ENCODE measurements at regions not wholly inside any gene's neighbourhood (a gene's known extent, or its start where the extent isn't known, plus 50 kb on each side); places are given as distances from the start of the nearest gene placed in this dataset.
A peak's percentile ranks its signal among the peaks of the same experiment; 100 is the strongest.

- no peak for DNase-seq (ENCODE audit: low read depth in 2 of 2)
These were observed 265.2 kb downstream of the SYK start for GRCh38 chr9:91066856-91067255.

- no peak for DNase-seq (ENCODE audit: low read depth in 2 of 2)
These were observed 265.8 kb downstream of the SYK start for GRCh38 chr9:91067306-91067860.

DNA sequence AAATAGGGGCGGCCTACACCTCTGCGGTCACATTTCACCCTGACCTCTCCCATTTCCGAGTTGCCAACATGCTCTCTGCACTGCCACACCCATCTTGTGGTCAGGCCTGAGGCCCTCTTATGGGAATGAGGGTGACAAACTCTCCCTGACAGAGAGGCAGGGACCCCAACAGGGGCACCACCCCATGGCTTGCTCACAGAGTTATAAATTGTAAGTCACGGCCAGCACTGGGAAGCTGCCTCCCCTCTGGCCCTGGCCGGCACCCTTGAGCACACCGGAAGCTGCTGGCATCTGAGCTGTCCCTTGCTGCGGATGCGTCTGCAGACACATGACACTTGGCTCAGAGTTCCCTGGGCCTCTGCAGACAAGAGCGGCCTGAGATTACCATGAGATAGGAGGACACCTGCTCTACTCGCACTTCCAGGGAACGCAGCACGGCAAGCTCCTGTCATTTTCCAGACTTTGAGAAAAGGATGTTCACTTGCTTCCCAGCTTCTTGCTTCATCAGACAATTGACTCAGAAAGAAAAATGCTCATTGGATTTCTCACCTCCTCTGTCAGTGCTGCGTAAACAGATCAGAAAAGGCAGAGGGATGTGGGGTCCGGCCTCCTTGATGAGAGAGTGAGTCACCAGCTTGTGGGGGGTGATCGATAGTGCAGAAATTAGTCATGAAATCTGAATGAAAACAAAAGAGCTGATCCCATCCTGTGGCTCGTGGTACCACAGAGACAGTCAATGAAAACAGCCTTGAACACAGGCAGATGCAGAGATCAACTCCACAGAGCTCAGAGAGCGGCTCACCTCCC, 269.8 kb downstream of the SYK start:
- DNase-seq (ENCODE audit: low read depth in 2 of 2) = peak; percentile 74 to 77

DNA sequence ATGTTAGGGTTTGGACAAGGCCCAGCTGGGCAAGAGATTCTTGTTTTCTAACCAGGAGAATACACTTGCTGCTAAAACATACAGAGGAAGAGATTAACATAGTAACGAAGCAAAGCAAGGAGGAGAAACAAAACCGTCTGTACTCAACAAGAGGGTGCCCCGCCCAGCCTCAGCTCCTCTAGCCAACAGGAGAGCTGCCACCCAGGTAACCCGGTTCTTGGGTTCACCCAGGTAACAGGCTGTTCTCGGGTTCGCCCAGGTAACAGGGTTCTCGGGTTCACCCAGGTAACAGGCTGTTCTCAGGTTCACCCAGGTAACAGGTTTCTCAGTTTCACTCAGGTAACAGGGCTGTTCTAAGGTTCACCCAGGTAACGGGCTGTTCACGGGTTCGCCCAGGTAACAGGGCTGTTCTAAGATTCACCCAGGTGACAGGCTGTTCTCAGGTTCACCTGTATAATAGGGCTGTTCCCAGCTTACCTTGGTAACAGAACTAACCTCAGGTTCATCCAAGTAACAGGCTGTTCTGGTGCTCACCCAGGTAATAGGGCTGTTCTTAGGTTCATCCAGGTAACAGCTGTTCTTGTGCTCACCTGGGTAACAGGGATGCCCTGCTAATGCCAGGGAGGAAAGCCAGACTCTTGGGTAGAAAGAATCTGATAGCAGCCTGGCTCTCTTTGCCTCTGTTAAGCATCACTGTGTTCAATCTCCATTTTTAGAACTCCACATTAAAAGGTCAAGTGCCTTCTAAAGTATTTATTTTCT, 271.6 kb downstream of the SYK start:
- DNase-seq (ENCODE audit: low read depth in 2 of 2) = no peak

- no peak for DNase-seq (ENCODE audit: low read depth in 2 of 2)
These were observed 272.5 kb downstream of the SYK start for GRCh38 chr9:91073811-91074771.

GRCh38 chr9:91074866-91075265, 273.2 kb downstream of the SYK start:
- no peak for DNase-seq (ENCODE audit: low read depth in 2 of 2)

GRCh38 chr9:91075279-91075678, 273.7 kb downstream of the SYK start:
- no peak for DNase-seq (ENCODE audit: low read depth in 2 of 2)

DNA sequence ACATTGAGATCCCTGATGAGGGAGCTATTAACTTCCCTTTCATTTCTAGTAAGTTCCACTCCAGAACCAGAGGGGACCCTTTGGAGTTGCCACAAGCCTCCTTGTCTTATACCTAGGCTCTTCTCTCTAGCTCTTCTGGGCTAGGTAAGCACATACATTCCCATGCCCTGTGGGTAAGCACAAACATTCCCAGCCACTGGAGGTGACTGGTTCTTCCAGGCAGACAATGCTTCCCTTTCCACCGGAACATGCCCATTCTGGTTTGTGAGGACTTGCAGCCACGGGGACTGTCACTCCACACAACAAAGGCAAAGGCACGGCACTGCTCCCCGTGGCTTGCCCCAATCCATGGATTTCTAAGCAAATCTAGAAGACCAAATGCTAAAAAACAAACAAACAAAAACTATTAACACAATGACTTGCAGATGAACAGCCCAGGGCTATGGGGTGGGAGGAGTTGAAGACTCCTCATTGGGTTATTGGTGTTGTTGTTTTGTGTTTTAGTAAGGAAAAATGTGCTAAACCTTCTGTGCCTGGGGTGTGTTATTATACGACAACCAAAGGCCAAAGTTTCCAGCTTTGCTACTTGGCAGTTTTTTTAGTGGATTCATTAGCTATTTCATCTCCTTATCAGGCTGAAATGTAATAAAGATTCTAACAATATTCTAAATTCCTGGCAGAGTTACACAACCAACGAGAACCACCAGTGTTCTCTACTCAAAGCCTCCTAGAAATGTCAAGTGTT, 276.2 kb downstream of the SYK start:
- no peak for DNase-seq (ENCODE audit: low read depth in 2 of 2)

GRCh38 chr9:91078369-91078695, 276.7 kb downstream of the SYK start:
- no peak for DNase-seq (ENCODE audit: low read depth in 2 of 2)

GRCh38 chr9:91082731-91083130, 279.0 kb downstream of the AUH start:
- DNase-seq (ENCODE audit: low read depth in 2 of 2) = no peak

DNA sequence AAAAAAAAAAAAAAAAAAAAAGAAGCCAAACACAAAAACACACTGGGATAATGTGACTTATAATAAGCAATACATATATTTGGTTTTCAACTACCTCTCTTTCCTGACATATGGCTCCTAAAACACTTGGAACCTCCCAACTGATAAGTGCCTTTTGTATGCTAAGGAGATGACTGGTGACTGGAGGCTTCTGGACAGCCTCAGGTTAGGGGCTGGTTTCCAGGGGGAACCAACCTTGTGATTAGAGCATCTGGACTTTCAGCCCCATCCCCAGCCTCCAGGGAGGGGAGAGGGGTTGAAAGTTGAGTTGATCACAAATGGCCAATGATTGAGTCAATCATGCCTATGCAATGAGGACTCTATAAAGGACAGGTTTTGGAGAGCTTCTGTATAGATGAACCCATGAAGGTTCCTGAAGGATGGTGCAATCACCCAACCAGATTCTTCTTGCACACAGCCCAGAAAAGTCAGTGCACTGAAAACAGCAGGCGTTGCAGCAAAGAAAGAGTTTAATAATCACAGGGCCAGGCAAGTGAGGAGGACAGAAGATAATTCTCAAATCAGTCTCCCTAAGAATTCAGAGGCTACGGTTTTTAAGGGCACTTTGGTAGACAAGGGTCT, 276.7 kb downstream of the AUH start:
- no peak for DNase-seq (ENCODE audit: low read depth in 2 of 2)

DNA sequence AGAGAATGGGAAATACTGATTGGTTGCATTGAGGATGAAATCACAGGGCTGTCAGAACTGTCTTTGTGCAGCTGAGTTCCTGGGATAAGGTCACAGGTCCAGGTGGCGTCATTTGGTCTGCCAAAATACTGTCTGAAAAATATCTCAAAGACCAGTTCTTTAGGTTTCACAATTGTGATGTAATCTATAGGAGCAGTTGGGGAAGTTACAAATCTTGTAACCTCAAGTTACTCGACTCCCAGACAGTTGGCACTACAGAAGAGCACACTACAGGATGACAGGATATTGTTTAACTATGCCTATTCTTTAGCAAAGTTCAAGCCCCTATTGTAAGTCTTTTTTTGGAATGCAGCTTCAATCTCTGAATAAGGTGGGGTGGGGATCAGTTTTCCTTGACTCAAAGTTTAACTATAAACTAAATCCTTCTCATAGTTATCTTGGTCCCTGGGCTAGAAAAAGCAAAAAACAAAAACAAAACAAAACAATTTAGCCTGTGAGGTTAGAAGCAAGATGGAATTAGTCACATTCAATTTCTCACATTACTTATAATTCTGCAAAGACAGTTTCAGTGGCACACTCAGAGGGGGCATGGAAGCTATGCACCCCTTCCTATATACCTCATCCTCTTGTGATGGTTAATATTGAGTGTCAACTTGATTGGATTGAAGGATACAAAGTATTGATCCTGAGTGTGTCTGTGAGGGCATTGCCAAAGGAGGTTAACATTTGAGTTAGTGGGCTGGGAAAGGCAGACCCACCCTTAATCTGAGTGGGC, 276.0 kb downstream of the AUH start:
- no peak for DNase-seq (ENCODE audit: low read depth in 2 of 2)

- DNase-seq (ENCODE audit: low read depth in 2 of 2) = no peak
These were observed 274.9 kb downstream of the AUH start for GRCh38 chr9:91086657-91087461.

DNA sequence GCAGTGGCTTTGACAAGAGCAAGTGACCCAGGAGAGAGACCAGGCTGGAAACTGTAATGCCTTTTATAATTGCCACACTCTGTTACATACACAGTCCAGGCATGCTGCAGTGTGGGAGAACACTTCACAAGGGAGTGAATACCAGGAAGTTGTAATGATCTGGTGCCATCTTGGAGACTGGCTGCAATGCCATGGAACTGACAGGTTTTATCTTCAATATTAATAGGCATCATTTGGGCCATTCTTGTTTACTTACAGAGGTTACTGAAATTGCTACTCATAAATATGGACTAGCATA, 274.3 kb downstream of the AUH start:
- DNase-seq (ENCODE audit: low read depth in 2 of 2) = no peak

GRCh38 chr9:91089405-91090129, 272.2 kb downstream of the AUH start:
- no peak for DNase-seq (ENCODE audit: low read depth in 2 of 2)

DNA sequence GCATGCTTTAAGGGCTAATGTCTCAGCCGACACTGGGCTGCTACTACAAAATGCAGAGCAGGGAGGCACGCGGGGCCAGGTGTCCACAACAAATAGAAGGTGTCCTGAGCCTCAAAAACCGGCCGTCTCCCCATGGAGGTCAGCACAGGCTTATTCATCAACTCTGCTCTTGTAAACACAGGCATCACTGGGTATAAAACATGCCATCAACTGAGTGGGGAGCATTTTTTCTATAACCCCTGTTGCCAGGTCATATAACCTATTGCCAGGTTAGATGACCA, 271.6 kb downstream of the AUH start:
- no peak for DNase-seq (ENCODE audit: low read depth in 2 of 2)

DNA sequence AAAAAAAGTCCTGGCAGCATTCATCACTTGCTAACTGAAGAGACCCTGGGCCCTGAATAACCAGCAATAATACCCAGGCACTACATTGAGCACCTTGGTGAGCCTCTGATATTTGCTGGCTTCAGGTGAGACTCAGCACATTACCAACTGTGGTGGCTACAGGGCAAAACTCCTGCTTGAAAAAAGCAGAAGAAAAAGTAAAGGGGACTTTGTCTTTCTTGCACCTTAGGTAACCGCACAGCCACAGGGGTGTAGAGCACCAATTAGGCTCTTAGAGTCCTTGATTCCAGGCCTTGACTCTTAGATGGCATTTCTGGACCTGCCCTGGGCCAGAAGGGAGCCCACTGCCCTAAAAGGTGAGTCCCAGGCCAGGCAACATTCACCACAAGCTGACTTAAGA, 269.5 kb downstream of the AUH start:
- no peak for DNase-seq (ENCODE audit: low read depth in 2 of 2)

- no peak for DNase-seq (ENCODE audit: low read depth in 2 of 2)
These were observed 267.2 kb downstream of the AUH start for GRCh38 chr9:91094324-91095088.
